ENCODE measurements at regions not wholly inside any gene's neighbourhood (a gene's known extent, or its start where the extent isn't known, plus 50 kb on each side); places are given as distances from the start of the nearest gene placed in this dataset.

- Histone ChIP-seq H3K27ac (ENCODE audit: low read length) (no peak overlapping the region), H3K9me3 (replicated peaks; ENCODE audit: insufficient read depth, low read length) (no peaks in the 10 kb centered on the region), H4K20me1 (ENCODE audit: insufficient read depth, low read length) (no peaks in the 10 kb centered on the region), H3K9me2 (replicated peaks; ENCODE audit: insufficient read depth, low read length) (no peaks in the 10 kb centered on the region), H3K36me3 (replicated peaks; ENCODE audit: insufficient read depth, low read length) (no peaks in the 10 kb centered on the region), H3K4me2 (ENCODE audit: low read depth, low read length) (no peak overlapping the region), H3K9ac (ENCODE audit: low read length) (no peak overlapping the region), H3K79me2 (ENCODE audit: low read length) (no peaks in the 10 kb centered on the region), H3K27me3 (replicated peaks; ENCODE audit: insufficient read depth, low read length) (no peaks in the 10 kb centered on the region), H2AFZ (ENCODE audit: low read length) (no peak overlapping the region), H3K4me3 (ENCODE audit: low read length) (no peak overlapping the region), H3K4me1 (ENCODE audit: low read length) (no peaks in the 10 kb centered on the region), H3F3A (ENCODE audit: insufficient read depth, low read length) (no peaks in the 10 kb centered on the region)
- TF ChIP-seq CTCF (IDR thresholded peaks at IDR 0.05; ENCODE audit: low read length): no peak
- TF ChIP-seq EZH2phosphoT487 (IDR thresholded peaks at IDR 0.05; ENCODE audit: low read length): no peak
- no peak for TF ChIP-seq EZH2 (optimal IDR thresholded peaks at IDR 0.05; ENCODE audit: low read depth, low read length)
- no peak for DNase-seq
Observed at GRCh38 chrX:10929747-10930146, 181.4 kb upstream of the HCCS start.

GRCh38 chrX:10930151-10930550 lies 181.0 kb upstream of the HCCS start:
- H3K4me1 ChIP-seq (ENCODE audit: low read length): no peaks in the 10 kb centered on the region
- H4K20me1 ChIP-seq (ENCODE audit: insufficient read depth, low read length): no peaks in the 10 kb centered on the region
- H3K27ac ChIP-seq (ENCODE audit: low read length): no peak overlapping the region
- no peak overlapping the region for H3K4me3 ChIP-seq (ENCODE audit: low read length)
- H3K4me2 ChIP-seq (ENCODE audit: low read depth, low read length): no peak overlapping the region
- no peak for DNase-seq
- TF ChIP-seq CTCF (IDR thresholded peaks at IDR 0.05; ENCODE audit: low read length) (no peak), EZH2phosphoT487 (IDR thresholded peaks at IDR 0.05; ENCODE audit: low read length) (no peak), EZH2 (optimal IDR thresholded peaks at IDR 0.05; ENCODE audit: low read depth, low read length) (no peak)
- H3K79me2 ChIP-seq (ENCODE audit: low read length): no peaks in the 10 kb centered on the region
- no peak overlapping the region for H2AFZ ChIP-seq (ENCODE audit: low read length)
- no peaks in the 10 kb centered on the region for H3K9me2 ChIP-seq (replicated peaks; ENCODE audit: insufficient read depth, low read length)
- no peaks in the 10 kb centered on the region for H3K36me3 ChIP-seq (replicated peaks; ENCODE audit: insufficient read depth, low read length)
- no peaks in the 10 kb centered on the region for H3F3A ChIP-seq (ENCODE audit: insufficient read depth, low read length)
- no peaks in the 10 kb centered on the region for H3K9me3 ChIP-seq (replicated peaks; ENCODE audit: insufficient read depth, low read length)
- H3K27me3 ChIP-seq (replicated peaks; ENCODE audit: insufficient read depth, low read length): no peaks in the 10 kb centered on the region
- no peak overlapping the region for H3K9ac ChIP-seq (ENCODE audit: low read length)

- Histone ChIP-seq H2AFZ (ENCODE audit: low read length) (no peak overlapping the region), H3K4me2 (ENCODE audit: low read depth, low read length) (no peak overlapping the region), H3K36me3 (replicated peaks; ENCODE audit: insufficient read depth, low read length) (no peaks in the 10 kb centered on the region), H4K20me1 (ENCODE audit: insufficient read depth, low read length) (no peaks in the 10 kb centered on the region), H3K27ac (ENCODE audit: low read length) (no peak overlapping the region), H3F3A (ENCODE audit: insufficient read depth, low read length) (no peaks in the 10 kb centered on the region), H3K79me2 (ENCODE audit: low read length) (no peaks in the 10 kb centered on the region), H3K9me3 (replicated peaks; ENCODE audit: insufficient read depth, low read length) (no peaks in the 10 kb centered on the region), H3K9ac (ENCODE audit: low read length) (no peak overlapping the region), H3K27me3 (replicated peaks; ENCODE audit: insufficient read depth, low read length) (no peaks in the 10 kb centered on the region), H3K9me2 (replicated peaks; ENCODE audit: insufficient read depth, low read length) (no peaks in the 10 kb centered on the region), H3K4me3 (ENCODE audit: low read length) (no peak overlapping the region), H3K4me1 (ENCODE audit: low read length) (no peaks in the 10 kb centered on the region)
- TF ChIP-seq CTCF (IDR thresholded peaks at IDR 0.05; ENCODE audit: low read length) (no peak), EZH2 (optimal IDR thresholded peaks at IDR 0.05; ENCODE audit: low read depth, low read length) (no peak), EZH2phosphoT487 (IDR thresholded peaks at IDR 0.05; ENCODE audit: low read length) (no peak)
- DNase-seq: no peak
Observed at GRCh38 chrX:10931976-10932375, 179.2 kb upstream of the HCCS start.
